ENCODE measurements at regions not wholly inside any gene's neighbourhood (a gene's known extent, or its start where the extent isn't known, plus 50 kb on each side); places are given as distances from the start of the nearest gene placed in this dataset.
"Not testable (repeated sequence)": the region's sequence is repeated elsewhere in the genome, so short reads cannot be mapped to it uniquely, and the experiment has no call there.

GRCh38 chr7:32206488-32206887, 136.3 kb upstream of the PDE1C start:
- TF ChIP-seq TAF1 (conservative IDR thresholded peaks at IDR 0.05), result no peak
- no peak for TF ChIP-seq YY1 (IDR thresholded peaks at IDR 0.05)
- no peak for TF ChIP-seq RXRA (IDR thresholded peaks at IDR 0.05)
- TF ChIP-seq FOXA2 (IDR thresholded peaks at IDR 0.05), result no peak
- TF ChIP-seq RAD21 (IDR thresholded peaks at IDR 0.05), result no peak
- Histone ChIP-seq H3K4me1 (ENCODE audit: control insufficient read depth in 4 of 4, insufficient read depth in 4 of 4, low read length in 3 of 4) (no peaks in the 10 kb centered on the region), H3K27me3 (ENCODE audit: control insufficient read depth in 4 of 4, insufficient read depth in 4 of 4, low read length in 3 of 4) (peaks cover 0 to 4% (median 0%) of the 10 kb centered on the region in 4 donors), H3K9ac (ENCODE audit: low read depth in 1 of 2, low read length in 2 of 2) (no peak overlapping the region), H3K9me3 (ENCODE audit: control insufficient read depth in 4 of 4, low read length in 3 of 4) (no peaks in the 10 kb centered on the region), H3K36me3 (ENCODE audit: control insufficient read depth in 4 of 4, insufficient read depth in 3 of 4, low read depth in 1 of 4, low read length in 3 of 4) (no peaks in the 10 kb centered on the region), H3K4me3 (ENCODE audit: low read depth in 1 of 3, low read length in 3 of 3) (no peak overlapping the region), H3K27ac (ENCODE audit: low read depth in 1 of 2, low read length in 2 of 2) (no peak overlapping the region)
- 92% methylated on average over 6 of the region's 6 CpGs for WGBS
- DNase-seq (ENCODE audit: low spot score), result no peak

GRCh38 chr7:32205298-32205824, 135.2 kb upstream of the PDE1C start:
- WGBS, result 62% methylated on average over 4 of the region's 4 CpGs
- H3K27me3 ChIP-seq (ENCODE audit: control insufficient read depth in 4 of 4, insufficient read depth in 4 of 4, low read length in 3 of 4); H3K9ac ChIP-seq (ENCODE audit: low read depth in 1 of 2, low read length in 2 of 2): not testable (repeated sequence)

GRCh38 chr7:32204361-32205018, 134.3 kb upstream of the PDE1C start:
- DNase-seq (ENCODE audit: low spot score), result no peak
- Histone ChIP-seq H3K4me1 (ENCODE audit: control insufficient read depth in 4 of 4, insufficient read depth in 4 of 4, low read length in 3 of 4) (no peaks in the 10 kb centered on the region), H3K36me3 (ENCODE audit: control insufficient read depth in 4 of 4, insufficient read depth in 3 of 4, low read depth in 1 of 4, low read length in 3 of 4) (no peaks in the 10 kb centered on the region), H3K9me3 (ENCODE audit: control insufficient read depth in 4 of 4, low read length in 3 of 4) (no peaks in the 10 kb centered on the region), H3K27ac (ENCODE audit: low read depth in 1 of 2, low read length in 2 of 2) (no peak overlapping the region), H3K4me3 (ENCODE audit: low read depth in 1 of 3, low read length in 3 of 3) (no peak overlapping the region), H3K9ac (ENCODE audit: low read depth in 1 of 2, low read length in 2 of 2) (no peak overlapping the region), H3K27me3 (ENCODE audit: control insufficient read depth in 4 of 4, insufficient read depth in 4 of 4, low read length in 3 of 4) (peaks cover 0 to 4% (median 0%) of the 10 kb centered on the region in 4 donors)
- TF ChIP-seq RAD21 (IDR thresholded peaks at IDR 0.05) (peak; percentile 79), YY1 (IDR thresholded peaks at IDR 0.05) (no peak), MAX (IDR thresholded peaks at IDR 0.05) (no peak), CTCF (IDR thresholded peaks at IDR 0.05; ENCODE audit: low read depth, low read length, missing input control) (peak; percentile 69), EGR1 (IDR thresholded peaks at IDR 0.05; ENCODE audit: low read depth in 2 of 2) (no peak)
- WGBS, result 23% methylated on average over 9 of the region's 9 CpGs

More at GRCh38 chr7:32205298-32205824, 135.2 kb upstream of the PDE1C start:
- H3K9me3 ChIP-seq (ENCODE audit: control insufficient read depth in 4 of 4, low read length in 3 of 4); H3K27ac ChIP-seq (ENCODE audit: low read depth in 1 of 2, low read length in 2 of 2); H3K4me1 ChIP-seq (ENCODE audit: control insufficient read depth in 4 of 4, insufficient read depth in 4 of 4, low read length in 3 of 4); H3K4me3 ChIP-seq (ENCODE audit: low read depth in 1 of 3, low read length in 3 of 3); H3K36me3 ChIP-seq (ENCODE audit: control insufficient read depth in 4 of 4, insufficient read depth in 3 of 4, low read depth in 1 of 4, low read length in 3 of 4); DNase-seq (ENCODE audit: low spot score): not testable (repeated sequence)

GRCh38 chr7:32200646-32201045, 130.4 kb upstream of the PDE1C start:
- Histone ChIP-seq H3K4me3 (ENCODE audit: low read depth in 1 of 3, low read length in 3 of 3) (no peak overlapping the region), H3K36me3 (ENCODE audit: control insufficient read depth in 4 of 4, insufficient read depth in 3 of 4, low read depth in 1 of 4, low read length in 3 of 4) (no peaks in the 10 kb centered on the region), H3K27ac (ENCODE audit: low read depth in 1 of 2, low read length in 2 of 2) (no peak overlapping the region), H3K27me3 (ENCODE audit: control insufficient read depth in 4 of 4, insufficient read depth in 4 of 4, low read length in 3 of 4) (peaks cover 0 to 10% (median 0%) of the 10 kb centered on the region in 4 donors), H3K9ac (ENCODE audit: low read depth in 1 of 2, low read length in 2 of 2) (no peak overlapping the region), H3K4me1 (ENCODE audit: control insufficient read depth in 4 of 4, insufficient read depth in 4 of 4, low read length in 3 of 4) (no peaks in the 10 kb centered on the region), H3K9me3 (ENCODE audit: control insufficient read depth in 4 of 4, low read length in 3 of 4) (peaks cover 0 to 3% (median 0%) of the 10 kb centered on the region in 4 donors)
- no peak for DNase-seq (ENCODE audit: low spot score)
- 84% methylated on average over 1 of the region's 1 CpG for WGBS
- TF ChIP-seq CTCF (IDR thresholded peaks at IDR 0.05; ENCODE audit: low read depth, low read length, missing input control), result no peak
- no peak for TF ChIP-seq REST (IDR thresholded peaks at IDR 0.05)
- TF ChIP-seq TAF1 (conservative IDR thresholded peaks at IDR 0.05), result no peak
- no peak for TF ChIP-seq SP1 (IDR thresholded peaks at IDR 0.05)
- TF ChIP-seq JUND (IDR thresholded peaks at IDR 0.05), result no peak
- TF ChIP-seq ZBTB33 (IDR thresholded peaks at IDR 0.05), result no peak
- no peak for TF ChIP-seq RXRA (IDR thresholded peaks at IDR 0.05)
